NCI-H146 treated with DMSO at 0.1 percent for 48 hours (cell line): ENCODE measurements at regions not wholly inside any gene's neighbourhood (a gene's known extent, or its start where the extent isn't known, plus 50 kb on each side); places are given as distances from the start of the nearest gene placed in this dataset.

Experiments used
- DNase-seq: peaks from one replicate; lab custom pipeline; 2025; ENCODE audit not compliant: unreplicated experiment; lab: John Stamatoyannopoulos, UW

- DNase-seq: no peak
Observed at GRCh38 chr3:116842254-116842957, 132.8 kb downstream of the TUSC7 start.

DNA sequence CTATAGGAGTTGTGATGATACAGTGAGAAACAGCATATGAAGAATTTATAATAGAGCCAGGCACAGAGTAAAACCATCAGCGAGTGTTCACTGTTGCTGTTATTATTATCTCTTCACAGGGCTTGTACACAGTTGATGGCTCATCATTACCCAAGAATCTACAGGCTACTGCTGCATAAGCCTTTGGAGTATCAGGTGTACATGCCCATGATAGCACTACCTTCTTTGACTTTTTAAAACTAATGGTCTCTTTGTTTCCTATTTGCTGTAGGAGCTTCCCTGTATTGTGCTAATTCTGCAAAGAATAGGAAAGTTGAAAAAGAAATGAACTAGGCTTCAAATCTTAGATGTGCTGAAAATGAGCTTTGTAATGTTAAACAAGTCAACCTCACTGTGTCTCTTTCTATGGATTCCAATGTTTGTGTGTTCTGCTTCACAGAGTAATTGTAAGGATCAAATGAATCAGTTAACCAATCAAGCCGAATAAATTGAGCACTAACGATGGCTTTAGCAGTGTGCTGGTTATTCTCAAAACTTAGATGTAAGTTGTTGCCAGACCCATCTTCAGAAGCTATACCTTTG lies 138.8 kb downstream of the TUSC7 start:
- DNase-seq: no peak

GRCh38 chr3:116849261-116849688 lies 139.7 kb downstream of the TUSC7 start:
- no peak for DNase-seq

DNA sequence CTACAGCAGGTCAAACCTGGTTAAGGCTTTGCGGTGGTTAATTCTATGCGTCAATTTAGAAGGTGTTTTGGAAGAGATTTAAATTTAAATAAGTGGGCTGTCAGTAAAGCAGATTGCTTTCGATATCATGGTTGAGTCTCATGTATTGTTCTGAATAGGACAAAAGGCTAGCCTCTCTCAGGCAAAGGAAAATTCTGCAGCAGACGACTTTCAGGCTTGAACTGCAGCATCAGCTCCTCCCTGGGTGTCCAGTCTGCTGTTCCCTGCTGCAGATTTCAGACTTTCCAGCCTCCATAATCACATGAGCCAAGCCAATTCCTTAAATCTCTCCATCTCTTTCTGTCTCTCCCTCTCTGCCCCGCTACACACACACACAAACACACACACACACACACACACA lies 143.2 kb downstream of the TUSC7 start:
- DNase-seq: no peak

- no peak for DNase-seq
Observed at GRCh38 chr3:116863270-116863770, 153.7 kb downstream of the TUSC7 start.

GRCh38 chr3:116863822-116864589 lies 154.4 kb downstream of the TUSC7 start:
- DNase-seq: peak; percentile 55

- no peak for DNase-seq
Observed at GRCh38 chr3:116864590-116864927, 155.0 kb downstream of the TUSC7 start.

DNA sequence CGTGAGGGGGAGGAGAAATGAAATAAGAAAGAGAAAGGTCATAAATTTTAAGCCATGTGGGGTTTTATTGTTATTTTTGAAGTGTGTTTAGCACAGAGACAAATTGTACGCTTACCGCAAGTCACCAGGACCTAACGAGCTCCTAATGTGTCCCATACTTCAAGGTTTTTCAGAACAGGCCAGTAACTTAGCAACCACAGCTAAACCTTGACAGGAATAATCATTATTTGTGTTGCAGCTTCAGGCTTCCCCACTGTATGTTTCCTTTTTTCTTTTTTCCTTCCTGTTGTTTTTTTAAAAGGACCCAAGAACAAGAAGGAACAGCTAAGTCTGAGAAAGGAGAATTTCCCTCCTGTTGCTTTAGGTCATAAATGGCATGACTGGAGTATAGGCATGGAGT lies 160.8 kb downstream of the TUSC7 start:
- DNase-seq: no peak

GRCh38 chr3:116871905-116872304 lies 162.3 kb downstream of the TUSC7 start:
- no peak for DNase-seq

GRCh38 chr3:116872688-116873087 lies 163.1 kb downstream of the TUSC7 start:
- DNase-seq: no peak

DNA sequence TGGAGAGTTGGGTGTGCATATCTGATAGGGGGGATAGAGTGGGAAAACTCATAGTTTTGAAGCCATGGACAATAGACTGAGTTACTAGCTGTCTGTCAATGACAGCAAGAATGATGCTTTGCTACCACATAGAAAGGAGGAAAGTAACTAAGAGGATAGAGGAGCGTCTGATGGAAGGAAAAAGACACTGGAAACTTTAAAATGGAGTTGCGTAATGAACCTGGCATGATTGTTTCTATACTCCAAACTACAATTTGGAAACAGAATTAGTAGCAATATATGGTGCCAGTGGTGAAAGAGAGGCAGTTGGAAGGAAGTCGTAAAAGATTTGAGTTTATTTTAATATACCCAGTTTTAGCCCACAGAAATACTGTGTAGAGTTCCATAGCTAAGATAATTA lies 163.6 kb downstream of the TUSC7 start:
- no peak for DNase-seq

DNA sequence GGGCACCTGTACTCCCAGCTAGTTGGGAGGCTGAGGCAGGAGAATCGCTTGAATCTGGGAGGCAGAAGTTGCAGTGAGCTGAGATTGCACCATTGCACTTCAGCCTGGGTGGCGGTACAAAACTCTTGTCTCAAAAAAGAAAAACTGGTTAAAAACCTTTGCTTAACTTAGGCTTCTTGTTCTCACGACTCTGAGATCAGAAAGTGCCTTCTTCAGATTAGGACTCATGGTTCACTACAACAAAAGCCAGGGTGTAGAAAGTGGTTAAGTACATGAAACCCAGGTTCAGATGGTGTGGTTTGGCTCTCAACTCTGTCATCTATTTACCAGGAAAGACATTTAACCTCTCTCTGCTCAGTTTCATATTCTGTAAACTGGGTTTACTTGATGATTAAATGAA lies 168.4 kb downstream of the TUSC7 start:
- no peak for DNase-seq

- DNase-seq: no peak
Observed at GRCh38 chr3:116886202-116886893, 176.8 kb downstream of the TUSC7 start.

- DNase-seq: no peak
Observed at GRCh38 chr3:116896116-116896515, 186.5 kb downstream of the TUSC7 start.

- no peak for DNase-seq
Observed at GRCh38 chr3:116897382-116897781, 187.8 kb downstream of the TUSC7 start.

DNA sequence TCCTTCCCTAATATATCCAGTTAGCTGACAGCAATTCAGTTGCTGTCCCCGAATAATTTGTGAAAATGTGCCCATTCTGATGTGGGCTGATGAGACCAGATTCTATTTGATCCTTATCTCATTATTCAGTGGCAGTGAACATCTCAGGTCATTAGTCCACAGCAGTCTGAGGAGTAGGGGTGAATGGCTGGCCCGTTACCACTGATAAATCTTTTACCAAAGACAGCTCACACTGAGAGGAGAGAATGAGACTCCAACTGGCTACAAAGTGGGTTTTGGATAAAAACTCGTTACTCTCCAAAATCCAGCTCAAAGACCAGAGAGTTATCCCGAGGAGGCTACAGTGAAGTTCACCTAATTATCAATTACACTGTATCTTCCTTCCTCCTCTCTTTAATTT lies 189.7 kb downstream of the TUSC7 start:
- DNase-seq: no peak

DNA sequence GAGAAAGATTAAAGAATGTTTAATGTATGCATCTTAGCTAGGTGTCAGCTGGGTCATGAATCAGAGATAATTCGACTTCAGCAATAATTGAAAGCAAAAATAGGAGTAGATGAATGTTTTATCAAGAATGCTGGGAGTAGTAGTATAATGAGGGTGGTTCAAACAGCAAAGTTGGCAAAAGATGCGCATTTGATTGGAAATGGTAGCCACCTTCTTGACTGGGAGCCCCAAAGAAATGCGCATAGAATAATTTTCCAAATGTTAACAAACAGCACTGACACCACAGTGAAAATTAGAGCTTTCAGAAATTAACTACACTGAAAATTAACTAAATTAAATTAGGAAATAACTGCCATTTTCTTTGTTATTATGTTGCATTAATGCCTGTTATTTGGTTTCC lies 195.8 kb downstream of the TUSC7 start:
- no peak for DNase-seq

DNA sequence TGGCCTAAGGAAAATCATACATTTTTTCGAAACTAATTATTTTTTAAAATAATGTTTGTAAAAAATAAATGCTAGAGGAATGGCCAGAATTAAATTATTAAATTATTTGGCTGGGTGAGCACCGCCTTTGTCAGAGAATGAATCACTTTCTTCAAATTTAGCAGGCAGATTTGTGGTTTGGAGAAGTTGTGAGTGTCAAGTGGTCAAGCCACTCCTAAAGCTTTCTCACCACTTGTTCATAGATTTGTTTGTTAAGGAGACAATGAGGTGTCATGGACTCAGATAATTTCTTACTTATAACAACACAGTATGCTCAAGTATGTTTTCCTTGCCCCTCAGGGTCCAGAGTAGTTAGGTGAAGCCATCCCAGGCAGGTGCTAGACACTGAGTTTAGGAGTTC lies 196.2 kb downstream of the TUSC7 start:
- no peak for DNase-seq

DNA sequence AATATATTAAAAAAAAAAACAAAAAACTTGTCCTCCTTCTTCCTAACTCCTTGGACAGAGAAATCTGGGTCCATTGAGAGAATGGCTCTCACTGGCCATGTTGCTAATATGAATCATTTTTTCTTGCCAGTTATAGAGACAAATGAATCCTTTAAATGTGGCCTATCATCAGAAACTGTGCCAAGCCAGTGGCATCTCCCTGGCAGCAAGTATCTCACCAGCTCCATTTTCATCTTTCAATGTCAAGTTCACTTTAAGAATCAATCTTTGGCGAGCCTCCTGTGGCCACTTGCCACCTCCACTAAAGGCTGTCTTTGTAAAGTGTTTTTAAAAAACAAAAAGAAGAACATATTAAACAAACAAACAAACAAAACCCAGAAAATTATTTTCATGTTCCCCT lies 202.5 kb downstream of the TUSC7 start:
- DNase-seq: no peak

DNA sequence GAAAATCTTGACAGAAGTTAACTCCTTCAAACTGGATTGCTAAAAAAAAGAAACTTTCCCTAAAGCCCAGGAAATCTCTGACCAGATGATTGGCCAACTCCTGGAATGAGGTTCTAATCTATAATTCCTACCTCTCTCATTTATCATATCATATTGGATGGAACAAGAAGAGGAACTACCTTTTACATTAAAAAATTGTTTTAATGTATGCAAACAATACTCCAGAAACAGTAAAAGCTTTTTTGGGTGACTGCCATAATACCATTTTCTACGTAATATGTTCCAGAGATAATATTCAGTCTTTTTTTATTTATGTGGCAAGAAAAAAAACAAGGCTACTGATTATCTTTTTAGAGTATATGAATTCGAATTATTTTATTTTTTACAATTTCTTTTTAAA lies 204.4 kb downstream of the TUSC7 start:
- no peak for DNase-seq

GRCh38 chr3:116916836-116917235 lies 207.3 kb downstream of the TUSC7 start:
- DNase-seq: no peak
